SK-N-SH (cell line): ENCODE measurements at regions not wholly inside any gene's neighbourhood (a gene's known extent, or its start where the extent isn't known, plus 50 kb on each side); places are given as distances from the start of the nearest gene placed in this dataset.

Source experiments
- CTCF ChIP-seq: fragments of 200-600 bp; sonication (generic); IDR thresholded peaks from 2 replicates; pipeline ENCODE4 v1.6.1; 2017; ENCODE audit warnings: antibody characterized with exemption, mild to moderate bottlenecking, moderate library complexity
- EP300 ChIP-seq, 2 experiments: IDR thresholded peaks; 2 replicates each; pipeline versions ENCODE4 v1.4.0 to v1.6.1; 2012; ENCODE audit warnings: borderline replicate concordance in 1 of 2, low read depth in 1 of 2, low read length in 1 of 2
- FOXM1 ChIP-seq: IDR thresholded peaks from 2 replicates; pipeline ENCODE4 v1.4.0; 2012; ENCODE audit warnings: low read depth, mild to moderate bottlenecking
- GABPA ChIP-seq: IDR thresholded peaks from 2 replicates; pipeline ENCODE4 v1.4.0; 2012; ENCODE audit warnings: low read depth, mild to moderate bottlenecking
- JUND ChIP-seq: IDR thresholded peaks from 2 replicates; pipeline ENCODE4 v1.4.0; 2012
- RCOR1 ChIP-seq: fragments of 150-350 bp; IDR thresholded peaks from 2 replicates; pipeline ENCODE4 v1.6.1; 2017; ENCODE audit warnings: antibody characterized with exemption, low read length
- TAF1 ChIP-seq: IDR thresholded peaks from 2 replicates; pipeline ENCODE4 v1.6.1; 2012; ENCODE audit warnings: low read depth, mild to moderate bottlenecking, low read length, moderate library complexity, borderline replicate concordance
- TCF12 ChIP-seq: IDR thresholded peaks from 2 replicates; pipeline ENCODE4 v1.4.0; 2012
- USF1 ChIP-seq: IDR thresholded peaks from 2 replicates; pipeline ENCODE4 v1.4.0; 2012; ENCODE audit warnings: low read depth, borderline replicate concordance

- TF ChIP-seq USF1, result no peak
- no peak for TF ChIP-seq TCF12
- no peak for TF ChIP-seq GABPA
- no peak for TF ChIP-seq CTCF
- TF ChIP-seq TAF1, result no peak
- TF ChIP-seq EP300 (IDR thresholded peaks at IDR 0.05; ENCODE audit: borderline replicate concordance in 1 of 2, low read depth in 1 of 2, low read length in 1 of 2), result no peak
- TF ChIP-seq FOXM1, result no peak
- TF ChIP-seq RCOR1, result no peak
- TF ChIP-seq JUND, result no peak
These were observed 135.8 kb downstream of the PTGER3 start for GRCh38 chr1:70911861-70912260.
